ENCODE measurements at regions not wholly inside any gene's neighbourhood (a gene's known extent, or its start where the extent isn't known, plus 50 kb on each side); places are given as distances from the start of the nearest gene placed in this dataset.

GRCh38 chr13:112246731-112247470 lies 129.3 kb upstream of the SPACA7 start:
- H3K9me3 Mint-ChIP-seq = no peaks in the 10 kb centered on the region
- no peaks in the 10 kb centered on the region for H3F3A ChIP-seq (replicated peaks; ENCODE audit: low read depth)
- no peak overlapping the region for H3K4me3 Mint-ChIP-seq
- DNase-seq (ENCODE audit: low spot score) (no peak), ATAC-seq (no peak)
- H3K4me3 ChIP-seq = no peak overlapping the region
- H3K36me3 Mint-ChIP-seq (ENCODE audit: low read depth) = no peaks in the 10 kb centered on the region
- no peak overlapping the region for H2AFZ ChIP-seq
- H3K27me3 ChIP-seq (ENCODE audit: insufficient read depth) = no peaks in the 10 kb centered on the region
- H3K4me1 ChIP-seq (ENCODE audit: insufficient read depth) = peaks cover 8% of the 10 kb centered on the region; the same call in 1 of the 2 replicates
- no peaks in the 10 kb centered on the region for H4K20me1 ChIP-seq (replicated peaks; ENCODE audit: insufficient read depth)
- TF ChIP-seq JUNB (IDR thresholded peaks at IDR 0.05; ENCODE audit: unreplicated experiment) (no peak), REST (IDR thresholded peaks at IDR 0.05; ENCODE audit: unreplicated experiment) (no peak), ZNF114 (CRISPR knock-in tag; IDR thresholded peaks at IDR 0.05) (no peak), ZNF462 (CRISPR knock-in tag; IDR thresholded peaks at IDR 0.05) (no peak), ZNF331 (CRISPR knock-in tag; IDR thresholded peaks at IDR 0.05; ENCODE audit: low read depth) (no peak), EZH2phosphoT487 (IDR thresholded peaks at IDR 0.05; ENCODE audit: unreplicated experiment) (no peak), CREB1 (CRISPR knock-in tag; IDR thresholded peaks at IDR 0.05; ENCODE audit: low read depth) (no peak), CTCF (conservative IDR thresholded peaks at IDR 0.05; ENCODE audit: low read depth in 2 of 2) (no peak)
- no peaks in the 10 kb centered on the region; the same call in 1 of the 2 replicates for H3K9me2 ChIP-seq (ENCODE audit: insufficient read depth)
- H3K4me1 Mint-ChIP-seq = peaks cover 15% of the 10 kb centered on the region
- no peak overlapping the region for H3K27ac Mint-ChIP-seq
- H3K27ac ChIP-seq (ENCODE audit: low read depth) = no peak overlapping the region
- H3K36me3 ChIP-seq (ENCODE audit: insufficient read depth) = no peaks in the 10 kb centered on the region
- no peak overlapping the region for H3K4me2 ChIP-seq
- H3K79me2 ChIP-seq (replicated peaks; ENCODE audit: insufficient read depth) = no peaks in the 10 kb centered on the region
- peaks cover 4% of the 10 kb centered on the region for H3K27me3 Mint-ChIP-seq (ENCODE audit: insufficient read depth, low read depth, poor library complexity)

All from GM23338 (cell line).